Heart left ventricle (tissue), 13 donors: ENCODE measurements at regions not wholly inside any gene's neighbourhood (a gene's known extent, or its start where the extent isn't known, plus 50 kb on each side); places are given as distances from the start of the nearest gene placed in this dataset.

Source experiments
- CTCF ChIP-seq, 12 donors: fragments of 200-600 bp; sonication (generic) in 4 of 12; IDR thresholded peaks; one replicate each; pipeline versions ENCODE4 v1.5.0 to v1.8.0; 2018 to 2022; ENCODE audit warnings: antibody characterized with exemption in 12 of 12, mild to moderate bottlenecking in 5 of 12
- POLR2A ChIP-seq, 2 donors: fragments of 450-650 bp; IDR thresholded peaks; one replicate each; pipeline ENCODE4 v1.6.1; 2017; ENCODE audit warnings: antibody characterized with exemption in 2 of 2, mild to moderate bottlenecking in 2 of 2, moderate library complexity in 2 of 2
- donor health status: ischemic (EF 13 %, LVEDD 7.1; RV severe dilation, severe dysfunction).
- donor health status: DM: no; HTN: yes; CAD: no.
- donor health status: DM: no; HTN: no; CAD: no.
- donor health status: ischemic (EF 25% LVEDD 6.9; RV normal size, moderate dysfunction).
- donor health status: ischemic (EF 25% LVEDD 5.7; RV mildly dilated, moderate dysfunction).
- donor health status: ischemic (EF 35%, LVEDD 5.7; RV mildly dilated, moderate dysfunction).
- donor health status: nonischemic (EF 11% LVEDD 7.7; RV severe dilation, severe dysfunction).
- donor health status: DM: yes; HTN: yes; CAD: no.
- donor health status: PGD.
- donor health status: ischemic (EF 29% LVEDD 5.4; RV normal size, mild dysfunction).
- donor health status: nonischemic (EF 23%, LVEDD 6.1; RV moderate dilation, normal function).

GRCh38 chr6:74853991-74854390 lies 351.9 kb downstream of the COL12A1 start:
- no peak for TF ChIP-seq CTCF (IDR thresholded peaks at IDR 0.05)
- TF ChIP-seq POLR2A (IDR thresholded peaks at IDR 0.05), result no peak
